ENCODE measurements at regions not wholly inside any gene's neighbourhood (a gene's known extent, or its start where the extent isn't known, plus 50 kb on each side); places are given as distances from the start of the nearest gene placed in this dataset.

GRCh38 chr5:171641891-171642290 is 143.7 kb upstream of the SMIM23 start:
- H3K4me3 Mint-ChIP-seq, result no peak overlapping the region
- ChIA-PET POLR2A (no interaction called here), CTCF (no interaction called here)
- DNase-seq (no peak), ATAC-seq (no peak)
- H3K4me1 Mint-ChIP-seq (ENCODE audit: low read depth), result no peaks in the 10 kb centered on the region
- H3K9me3 Mint-ChIP-seq (ENCODE audit: insufficient read depth), result no peaks in the 10 kb centered on the region
- no peak overlapping the region for H3K27ac Mint-ChIP-seq
- H3K27me3 Mint-ChIP-seq (ENCODE audit: low read depth), result peaks cover 2% of the 10 kb centered on the region
- no peaks in the 10 kb centered on the region for H3K36me3 Mint-ChIP-seq (ENCODE audit: low read depth)

- DNase-seq (no peak), ATAC-seq (no peak)
- Mint-ChIP-seq H3K4me1 (ENCODE audit: low read depth) (no peaks in the 10 kb centered on the region), H3K9me3 (ENCODE audit: insufficient read depth) (no peaks in the 10 kb centered on the region), H3K4me3 (no peak overlapping the region), H3K27ac (no peak overlapping the region), H3K36me3 (ENCODE audit: low read depth) (no peaks in the 10 kb centered on the region), H3K27me3 (ENCODE audit: low read depth) (peaks cover under 1% of the 10 kb centered on the region)
- CTCF ChIA-PET, result no interaction called here
- POLR2A ChIA-PET, result no interaction called here
These were observed 142.7 kb upstream of the SMIM23 start for GRCh38 chr5:171642894-171643293.

GRCh38 chr5:171644536-171644935 is 141.1 kb upstream of the SMIM23 start:
- H3K4me1 Mint-ChIP-seq (ENCODE audit: low read depth), result no peaks in the 10 kb centered on the region

DNA sequence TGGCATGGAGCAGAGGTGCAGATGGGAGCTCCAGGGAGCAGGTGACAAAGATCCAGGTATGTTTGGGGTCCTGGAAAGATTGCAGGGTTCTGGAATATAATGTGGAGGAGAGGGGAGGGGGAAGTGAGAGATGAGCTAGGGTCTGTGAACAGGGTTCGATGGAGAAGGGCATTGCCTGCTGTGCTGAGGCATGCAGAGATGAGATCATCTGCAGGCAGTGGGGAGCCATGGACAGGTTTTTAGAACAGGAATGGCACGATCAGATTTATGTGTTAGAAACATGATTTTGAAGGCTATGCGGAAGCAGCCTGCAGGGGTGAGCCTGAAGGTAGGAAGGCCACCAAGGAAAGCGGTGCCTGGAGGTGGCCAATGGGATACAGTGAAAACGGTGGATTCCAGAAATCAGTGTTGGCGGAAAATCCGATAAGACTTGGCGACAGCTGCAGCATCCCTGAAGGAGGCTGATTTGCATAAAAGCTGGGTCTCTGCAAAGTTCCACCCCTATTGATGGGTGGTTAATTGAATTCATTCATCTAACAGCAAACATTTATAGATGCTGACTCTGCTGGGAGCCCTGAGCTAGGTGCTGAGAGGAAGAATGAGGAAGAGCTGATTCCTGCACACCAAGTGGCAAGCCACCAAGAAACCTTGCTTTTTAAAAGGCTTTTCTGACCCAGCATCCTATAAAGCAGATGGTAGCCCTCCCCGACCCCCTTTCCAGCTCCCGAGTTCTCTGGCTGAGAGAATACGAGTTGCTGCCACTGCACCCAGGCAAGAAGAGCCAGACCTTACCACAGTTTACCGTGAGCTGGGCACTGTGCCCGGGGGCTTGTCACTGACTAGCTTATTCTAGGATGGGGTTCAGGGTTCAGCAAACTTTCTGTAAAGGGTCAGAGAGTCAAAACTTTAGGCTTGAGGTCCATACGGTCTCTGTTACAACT is 139.2 kb upstream of the SMIM23 start:
- Mint-ChIP-seq H3K27ac (no peak overlapping the region), H3K4me1 (ENCODE audit: low read depth) (no peaks in the 10 kb centered on the region), H3K9me3 (ENCODE audit: insufficient read depth) (no peaks in the 10 kb centered on the region), H3K4me3 (no peak overlapping the region), H3K27me3 (ENCODE audit: low read depth) (peaks cover 2% of the 10 kb centered on the region), H3K36me3 (ENCODE audit: low read depth) (no peaks in the 10 kb centered on the region)
- ATAC-seq (no peak), DNase-seq (no peak)
- ChIA-PET POLR2A (no interaction called here), CTCF (no interaction called here)

More at GRCh38 chr5:171644536-171644935, 141.1 kb upstream of the SMIM23 start:
- DNase-seq (no peak), ATAC-seq (no peak)
- Mint-ChIP-seq H3K36me3 (ENCODE audit: low read depth) (no peaks in the 10 kb centered on the region), H3K27me3 (ENCODE audit: low read depth) (peaks cover under 1% of the 10 kb centered on the region), H3K27ac (no peak overlapping the region), H3K4me3 (no peak overlapping the region), H3K9me3 (ENCODE audit: insufficient read depth) (no peaks in the 10 kb centered on the region)
- CTCF ChIA-PET, result no interaction called here
- POLR2A ChIA-PET, result interaction anchor here (0.6 kb wide), 1 partner anchor 752 kb away, joined by 4 read pairs; no protein-coding TSS in a partner anchor

- Mint-ChIP-seq H3K4me1 (ENCODE audit: low read depth) (no peaks in the 10 kb centered on the region), H3K27me3 (ENCODE audit: low read depth) (peaks cover 2% of the 10 kb centered on the region), H3K4me3 (no peak overlapping the region), H3K9me3 (ENCODE audit: insufficient read depth) (no peaks in the 10 kb centered on the region), H3K27ac (no peak overlapping the region), H3K36me3 (ENCODE audit: low read depth) (no peaks in the 10 kb centered on the region)
- POLR2A ChIA-PET, result no interaction called here
- ATAC-seq (no peak), DNase-seq (no peak)
- CTCF ChIA-PET, result no interaction called here
These were observed 138.3 kb upstream of the SMIM23 start for GRCh38 chr5:171647043-171647903.

DNA sequence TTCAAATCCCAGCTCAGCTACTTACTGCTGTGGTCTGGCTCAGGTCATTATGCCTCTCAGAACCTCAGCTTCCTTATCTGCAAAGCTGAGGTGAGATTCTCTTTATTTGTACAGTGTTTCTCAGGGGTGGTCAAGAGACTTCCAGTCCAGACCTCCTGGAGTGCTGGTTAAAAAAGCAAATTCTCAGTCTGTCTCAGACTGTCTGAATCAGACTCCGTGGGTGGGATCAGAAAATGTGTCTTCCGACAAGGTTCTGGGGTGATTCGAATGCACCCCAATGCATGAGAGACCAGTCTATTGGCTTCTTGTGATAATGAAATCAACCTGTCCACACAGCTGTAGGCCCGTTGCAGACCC is 137.7 kb upstream of the SMIM23 start:
- Mint-ChIP-seq H3K4me3 (no peak overlapping the region), H3K27me3 (ENCODE audit: low read depth) (peaks cover 2% of the 10 kb centered on the region), H3K27ac (no peak overlapping the region), H3K4me1 (ENCODE audit: low read depth) (no peaks in the 10 kb centered on the region), H3K9me3 (ENCODE audit: insufficient read depth) (no peaks in the 10 kb centered on the region), H3K36me3 (ENCODE audit: low read depth) (no peaks in the 10 kb centered on the region)
- CTCF ChIA-PET, result no interaction called here
- ATAC-seq, result no peak
- DNase-seq, result no peak
- POLR2A ChIA-PET, result no interaction called here

DNA sequence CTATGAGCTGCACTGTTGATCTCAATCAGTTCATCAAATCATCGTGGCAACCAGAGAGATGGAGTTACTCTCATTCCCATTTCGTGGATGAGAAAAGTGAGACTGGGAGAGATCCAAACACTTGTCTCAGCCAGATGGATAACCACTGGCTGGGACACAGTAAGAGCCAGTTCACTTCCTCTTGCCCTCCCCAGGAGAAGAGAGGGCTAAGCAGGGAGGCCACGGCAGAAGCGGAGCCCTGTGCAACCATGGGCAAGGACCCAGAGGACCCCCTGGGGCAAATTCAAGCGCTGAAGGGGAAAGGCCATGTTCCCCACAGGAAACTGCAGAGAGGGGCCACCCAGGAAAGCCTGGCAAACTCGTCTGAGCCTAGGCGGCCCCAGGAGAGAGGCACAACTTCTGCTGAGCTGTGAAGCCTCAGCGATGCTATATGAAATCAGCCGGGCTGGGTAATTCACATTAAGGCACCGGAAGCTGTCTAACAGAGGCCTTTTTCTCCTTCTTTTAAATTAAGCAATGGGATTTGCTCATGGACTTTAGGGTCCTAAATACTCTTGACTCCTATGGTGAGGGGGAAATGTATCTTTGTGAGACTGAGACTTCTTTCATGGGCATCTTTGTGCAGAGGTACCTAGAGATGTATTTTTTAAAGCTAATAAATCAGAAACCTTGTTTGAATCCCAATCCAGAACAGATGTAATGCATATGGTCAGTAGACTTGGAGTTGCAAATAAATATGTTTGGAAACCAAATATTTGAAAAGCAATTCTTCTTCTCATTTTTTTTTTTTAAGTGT is 137.1 kb upstream of the SMIM23 start:
- H3K9me3 Mint-ChIP-seq (ENCODE audit: insufficient read depth), result no peaks in the 10 kb centered on the region
- H3K4me1 Mint-ChIP-seq (ENCODE audit: low read depth), result no peaks in the 10 kb centered on the region
- POLR2A ChIA-PET, result no interaction called here
- DNase-seq (no peak), ATAC-seq (no peak)
- no peak overlapping the region for H3K4me3 Mint-ChIP-seq
- H3K27me3 Mint-ChIP-seq (ENCODE audit: low read depth), result peaks cover 4% of the 10 kb centered on the region
- no peaks in the 10 kb centered on the region for H3K36me3 Mint-ChIP-seq (ENCODE audit: low read depth)
- no peak overlapping the region for H3K27ac Mint-ChIP-seq
- CTCF ChIA-PET, result no interaction called here

- Mint-ChIP-seq H3K9me3 (ENCODE audit: insufficient read depth) (no peaks in the 10 kb centered on the region), H3K27me3 (ENCODE audit: low read depth) (peaks cover 4% of the 10 kb centered on the region), H3K27ac (no peak overlapping the region), H3K4me1 (ENCODE audit: low read depth) (no peaks in the 10 kb centered on the region), H3K36me3 (ENCODE audit: low read depth) (no peaks in the 10 kb centered on the region), H3K4me3 (no peak overlapping the region)
- DNase-seq (no peak), ATAC-seq (no peak)
- ChIA-PET CTCF (no interaction called here), POLR2A (no interaction called here)
These were observed 136.6 kb upstream of the SMIM23 start for GRCh38 chr5:171649075-171649401.

DNA sequence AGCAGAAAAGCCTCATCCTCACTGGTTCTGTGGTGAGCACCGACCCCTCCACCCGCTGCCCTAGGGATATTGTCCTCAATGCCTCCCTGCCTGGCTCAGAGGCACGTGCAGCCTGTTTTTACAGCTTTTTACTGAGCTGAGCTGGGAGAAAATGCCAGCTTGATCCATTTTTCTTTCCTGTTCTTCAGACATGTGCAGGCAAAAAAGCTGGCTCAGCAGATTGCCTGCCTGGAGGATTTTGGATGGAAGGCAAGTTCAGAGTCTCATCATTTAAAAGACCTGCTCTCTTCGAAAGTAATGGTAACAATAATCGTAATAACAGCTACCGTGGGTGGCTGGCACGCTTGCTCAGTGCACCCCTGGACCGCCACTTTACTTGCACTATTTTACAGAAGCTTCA is 135.0 kb upstream of the SMIM23 start:
- no peak overlapping the region for H3K4me3 Mint-ChIP-seq
- DNase-seq (no peak), ATAC-seq (no peak)
- H3K9me3 Mint-ChIP-seq (ENCODE audit: insufficient read depth), result no peaks in the 10 kb centered on the region
- H3K36me3 Mint-ChIP-seq (ENCODE audit: low read depth), result no peaks in the 10 kb centered on the region
- no peaks in the 10 kb centered on the region for H3K4me1 Mint-ChIP-seq (ENCODE audit: low read depth)
- ChIA-PET POLR2A (no interaction called here), CTCF (no interaction called here)
- no peak overlapping the region for H3K27ac Mint-ChIP-seq
- peaks cover 10% of the 10 kb centered on the region for H3K27me3 Mint-ChIP-seq (ENCODE audit: low read depth)

GRCh38 chr5:171651102-171651501 is 134.5 kb upstream of the SMIM23 start:
- Mint-ChIP-seq H3K9me3 (ENCODE audit: insufficient read depth) (no peaks in the 10 kb centered on the region), H3K36me3 (ENCODE audit: low read depth) (no peaks in the 10 kb centered on the region), H3K27me3 (ENCODE audit: low read depth) (peaks cover 10% of the 10 kb centered on the region), H3K27ac (no peak overlapping the region), H3K4me1 (ENCODE audit: low read depth) (no peaks in the 10 kb centered on the region), H3K4me3 (no peak overlapping the region)
- no peak for DNase-seq
- no peak for ATAC-seq
- CTCF ChIA-PET, result no interaction called here
- POLR2A ChIA-PET, result no interaction called here

- no peaks in the 10 kb centered on the region for H3K4me1 Mint-ChIP-seq (ENCODE audit: low read depth)
- H3K9me3 Mint-ChIP-seq (ENCODE audit: insufficient read depth), result no peaks in the 10 kb centered on the region
- no peaks in the 10 kb centered on the region for H3K36me3 Mint-ChIP-seq (ENCODE audit: low read depth)
- no peak overlapping the region for H3K27ac Mint-ChIP-seq
- H3K4me3 Mint-ChIP-seq, result no peak overlapping the region
- DNase-seq, result no peak
- H3K27me3 Mint-ChIP-seq (ENCODE audit: low read depth), result peaks cover 12% of the 10 kb centered on the region
- POLR2A ChIA-PET, result no interaction called here
- ATAC-seq, result no peak
- CTCF ChIA-PET, result no interaction called here
These were observed 130.7 kb upstream of the SMIM23 start for GRCh38 chr5:171654881-171655280.

DNA sequence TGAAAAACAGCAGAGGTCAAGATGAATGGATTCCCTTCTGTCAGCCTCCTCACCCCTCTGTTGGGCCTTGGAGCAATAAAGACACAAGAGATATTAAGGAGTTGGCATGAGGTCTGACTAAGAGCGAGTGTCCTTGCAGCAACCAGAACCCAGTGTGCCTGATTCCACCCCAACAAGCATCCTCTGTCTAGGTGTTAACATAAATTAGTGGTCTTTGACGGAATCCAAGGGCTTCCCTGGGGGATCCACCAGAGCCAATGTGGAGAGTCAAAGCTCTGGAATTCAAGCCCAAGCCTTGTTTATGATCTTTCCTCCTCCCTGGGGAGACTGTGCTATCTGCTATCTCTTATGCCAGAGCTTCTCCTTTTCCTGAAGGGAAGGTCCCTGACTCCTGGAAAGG is 128.1 kb upstream of the SMIM23 start:
- ChIA-PET CTCF (interaction anchor here (1.0 kb wide), 1 partner anchor 11 kb away, joined by 3 read pairs; no protein-coding TSS in a partner anchor), POLR2A (no interaction called here)
- H3K4me3 Mint-ChIP-seq, result no peak overlapping the region
- no peaks in the 10 kb centered on the region for H3K9me3 Mint-ChIP-seq (ENCODE audit: insufficient read depth)
- H3K4me1 Mint-ChIP-seq (ENCODE audit: low read depth), result no peaks in the 10 kb centered on the region
- no peak for ATAC-seq
- H3K36me3 Mint-ChIP-seq (ENCODE audit: low read depth), result no peaks in the 10 kb centered on the region
- H3K27ac Mint-ChIP-seq, result no peak overlapping the region
- H3K27me3 Mint-ChIP-seq (ENCODE audit: low read depth), result peaks cover 12% of the 10 kb centered on the region
- DNase-seq, result no peak

Data from activated CD8-positive, alpha-beta T cell treated with anti-CD3 and anti-CD28 coated beads, Interleukin-2, amount 10 ng/mL, durations not matched to agents 7 days and 5 days (primary cell).